Tibial nerve (tissue), 4 donors: ENCODE measurements at regions not wholly inside any gene's neighbourhood (a gene's known extent, or its start where the extent isn't known, plus 50 kb on each side); places are given as distances from the start of the nearest gene placed in this dataset.

Source experiments
- DNase-seq, 2 donors: peaks; one replicate each; pipeline ENCODE4 v3.0.0-alpha.2; 2019; ENCODE audit warnings: low spot score in 2 of 2
- H3K27ac ChIP-seq, 4 donors: fragments of 200-600 bp; sonication (generic) in 3 of 4; one replicate each; pipeline ENCODE4 v1.5.1; 2017 to 2019; ENCODE audit warnings: mild to moderate bottlenecking in 1 of 4
- H3K27me3 ChIP-seq, 2 donors: fragments of 200-600 bp; sonication (generic) in 1 of 2; one replicate each; pipeline versions ENCODE4 v1.5.1 to v1.6.0; 2017 to 2019
- H3K36me3 ChIP-seq, 3 donors: fragments of 200-600 bp; sonication (generic); one replicate each; pipeline ENCODE4 v1.5.1; 2018 to 2019
- H3K4me1 ChIP-seq, 4 donors: fragments of 200-600 bp; sonication (generic) in 3 of 4; one replicate each; pipeline ENCODE4 v1.5.1; 2017 to 2019
- H3K4me3 ChIP-seq, 4 donors: fragments of 200-600 bp; sonication (generic) in 3 of 4; one replicate each; pipeline ENCODE4 v1.5.1; 2017 to 2019; ENCODE audit warnings: mild to moderate bottlenecking in 1 of 4, moderate library complexity in 1 of 4
- H3K9me3 ChIP-seq, 4 donors: fragments of 200-600 bp; sonication (generic) in 3 of 4; one replicate each; pipeline ENCODE4 v1.5.1; 2017 to 2019
- EP300 ChIP-seq, 2 donors: sonication (generic); formaldehyde crosslinking; IDR thresholded peaks; one replicate each; pipeline ENCODE4 v1.6.1; 2017; ENCODE audit warnings: antibody characterized with exemption in 2 of 2, mild to moderate bottlenecking in 1 of 2
- POLR2A ChIP-seq, 2 donors: fragments of 450-650 bp; IDR thresholded peaks; one replicate each; pipeline ENCODE4 v1.6.1; 2017; ENCODE audit warnings: antibody characterized with exemption in 2 of 2, mild to moderate bottlenecking in 2 of 2, moderate library complexity in 2 of 2
- WGBS, 2 donors: methylation state at CpG; one replicate each; pipeline ENCODE4 v1.1.5; 2018; 5-methylcytosine and 5-hydroxymethylcytosine counted together
- TF ChIP-seq, protein P1 (sequence below), 5 experiments: fragments of 200-600 bp in 3 of 5; fragments of 450-650 bp in 2 of 5; sonication (generic) in 3 of 5; IDR thresholded peaks; one replicate each; pipeline ENCODE4 v1.5.1; 2016 to 2019; ENCODE audit warnings: antibody characterized with exemption in 5 of 5, mild to moderate bottlenecking in 3 of 5, moderate library complexity in 2 of 5

DNA sequence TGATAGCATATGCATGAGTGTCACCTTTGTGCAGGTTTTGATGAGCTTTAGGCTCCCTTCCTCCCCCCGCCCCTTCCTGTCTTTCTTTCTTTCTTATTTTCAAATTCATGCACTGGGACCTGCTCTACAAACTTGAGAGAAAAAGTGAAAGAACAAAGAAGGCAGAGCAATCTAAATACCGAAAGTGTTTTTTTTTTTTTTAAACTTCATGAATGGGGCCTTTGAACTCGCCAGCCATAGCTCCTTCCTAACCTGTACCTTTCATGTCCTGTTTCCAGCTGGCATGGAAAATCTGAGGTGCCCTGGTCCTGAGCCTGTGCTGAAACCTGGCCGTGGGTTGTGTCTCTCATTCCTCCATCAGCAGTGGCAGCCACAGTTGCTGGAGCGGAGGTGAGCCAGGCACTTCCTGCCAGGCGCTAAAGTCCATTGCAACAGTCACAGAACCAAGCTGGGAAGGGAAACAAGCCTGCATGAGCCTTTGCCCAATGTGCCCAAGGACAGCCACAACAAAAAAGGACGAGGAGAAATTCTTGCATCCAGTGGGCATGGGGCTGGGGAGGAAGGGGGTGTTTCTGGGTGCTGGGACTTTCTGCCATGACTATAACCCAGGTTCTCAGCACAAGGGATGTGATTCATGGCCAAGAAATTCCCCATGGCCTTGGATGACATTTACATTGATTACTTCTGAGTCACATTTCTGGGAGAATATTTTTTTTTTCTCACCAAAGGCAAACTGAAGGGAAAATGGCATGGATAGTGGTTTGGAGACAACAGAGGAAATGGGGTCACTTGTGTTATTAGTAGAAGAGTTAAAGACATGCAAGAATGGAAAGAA, 102.7 kb downstream of the TMEM30B start:
- H3K9me3 ChIP-seq: no peaks in the 10 kb centered on the region
- no peak overlapping the region for H3K4me3 ChIP-seq
- H3K27ac ChIP-seq: peak overlapping the region in 2 of 4 donors; percentile 41 to 76
- H3K4me1 ChIP-seq: peaks cover 0 to 32% (median 7%) of the 10 kb centered on the region in 4 donors
- TF ChIP-seq EP300 (IDR thresholded peaks at IDR 0.05) (peak in 1 of 2 donors; percentile 35), POLR2A (IDR thresholded peaks at IDR 0.05) (no peak)
- WGBS, 2 donors: 57 to 62% methylated on average over 7 of the region's 7 CpGs
- no peaks in the 10 kb centered on the region for H3K36me3 ChIP-seq
- DNase-seq: no peak
- H3K27me3 ChIP-seq: no peaks in the 10 kb centered on the region

DNA sequence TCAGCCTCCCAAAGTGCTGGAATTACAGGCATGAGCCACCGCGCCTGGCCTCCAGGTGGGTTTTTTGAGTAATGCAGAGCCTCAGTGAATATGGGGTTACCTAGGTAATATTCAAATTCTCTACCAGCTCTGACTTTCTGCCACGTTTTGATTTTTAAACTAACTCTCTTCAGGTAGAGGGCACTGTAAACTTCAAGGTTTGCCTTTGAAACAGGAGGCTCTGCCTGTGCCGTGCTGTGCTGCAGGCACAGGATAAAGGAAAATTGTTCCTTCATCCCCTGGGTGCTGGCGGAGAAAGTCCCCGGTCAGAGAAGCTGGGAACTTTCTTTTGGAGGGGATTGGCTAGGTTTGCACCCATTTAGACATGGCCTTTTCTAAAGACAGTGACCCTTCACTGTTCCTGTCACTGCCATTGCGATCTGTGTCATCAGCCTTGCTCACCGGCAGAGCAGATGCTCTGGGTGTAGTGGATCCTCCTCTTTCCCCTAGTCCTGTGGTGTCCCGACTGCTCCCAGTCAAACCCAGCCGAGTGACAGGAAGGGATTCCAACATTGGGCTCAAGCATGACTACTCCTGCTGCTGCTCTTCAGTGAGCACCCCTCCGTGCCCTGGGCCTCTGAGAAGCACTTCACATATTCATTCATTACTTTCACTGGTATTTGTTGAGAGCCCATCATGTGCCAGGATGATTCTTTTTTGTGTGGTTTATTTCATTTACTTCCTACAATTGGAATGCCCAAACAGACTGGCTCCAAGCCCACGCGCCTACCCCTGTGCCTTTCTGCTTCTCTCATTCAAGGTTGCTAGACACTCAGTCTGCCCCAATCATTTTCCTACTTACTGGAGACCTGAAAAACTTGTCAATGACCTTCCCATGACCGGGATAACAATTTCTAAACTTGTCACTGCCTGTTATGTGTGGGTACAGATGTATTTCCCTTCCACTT, 103.6 kb downstream of the TMEM30B start:
- 75 to 83% methylated on average over 14 of the region's 14 CpGs for WGBS, 2 donors
- DNase-seq: no peak
- Histone ChIP-seq H3K27ac (peak overlapping the region in 2 of 4 donors; percentile 41 to 76), H3K4me3 (no peak overlapping the region), H3K27me3 (no peaks in the 10 kb centered on the region), H3K4me1 (peaks cover 0 to 28% (median 7%) of the 10 kb centered on the region in 4 donors), H3K9me3 (no peaks in the 10 kb centered on the region), H3K36me3 (no peaks in the 10 kb centered on the region)
- TF ChIP-seq, protein P1, sequence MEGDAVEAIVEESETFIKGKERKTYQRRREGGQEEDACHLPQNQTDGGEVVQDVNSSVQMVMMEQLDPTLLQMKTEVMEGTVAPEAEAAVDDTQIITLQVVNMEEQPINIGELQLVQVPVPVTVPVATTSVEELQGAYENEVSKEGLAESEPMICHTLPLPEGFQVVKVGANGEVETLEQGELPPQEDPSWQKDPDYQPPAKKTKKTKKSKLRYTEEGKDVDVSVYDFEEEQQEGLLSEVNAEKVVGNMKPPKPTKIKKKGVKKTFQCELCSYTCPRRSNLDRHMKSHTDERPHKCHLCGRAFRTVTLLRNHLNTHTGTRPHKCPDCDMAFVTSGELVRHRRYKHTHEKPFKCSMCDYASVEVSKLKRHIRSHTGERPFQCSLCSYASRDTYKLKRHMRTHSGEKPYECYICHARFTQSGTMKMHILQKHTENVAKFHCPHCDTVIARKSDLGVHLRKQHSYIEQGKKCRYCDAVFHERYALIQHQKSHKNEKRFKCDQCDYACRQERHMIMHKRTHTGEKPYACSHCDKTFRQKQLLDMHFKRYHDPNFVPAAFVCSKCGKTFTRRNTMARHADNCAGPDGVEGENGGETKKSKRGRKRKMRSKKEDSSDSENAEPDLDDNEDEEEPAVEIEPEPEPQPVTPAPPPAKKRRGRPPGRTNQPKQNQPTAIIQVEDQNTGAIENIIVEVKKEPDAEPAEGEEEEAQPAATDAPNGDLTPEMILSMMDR (IDR thresholded peaks at IDR 0.05): no peak
- TF ChIP-seq POLR2A (IDR thresholded peaks at IDR 0.05) (no peak), EP300 (IDR thresholded peaks at IDR 0.05) (no peak)

DNA sequence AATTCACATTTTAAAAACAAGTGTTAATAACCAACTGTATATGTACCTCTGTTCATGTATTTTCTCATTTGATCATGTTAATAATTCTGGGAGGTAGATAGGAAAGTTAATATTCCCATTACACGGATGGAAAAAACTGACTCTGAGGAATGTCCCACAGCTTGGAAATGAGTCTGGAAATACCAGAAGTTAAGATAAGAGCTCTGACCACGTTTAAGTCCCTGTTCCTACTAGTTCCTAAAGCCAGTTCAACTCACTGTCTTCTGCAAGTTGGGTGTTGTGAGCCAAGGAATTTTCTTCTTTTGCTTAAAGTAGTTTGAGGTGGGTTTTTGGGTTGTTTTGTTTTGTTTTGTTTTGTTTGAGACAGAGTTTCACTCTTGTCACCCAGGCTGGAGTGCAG, 104.5 kb downstream of the TMEM30B start:
- no peaks in the 10 kb centered on the region for H3K9me3 ChIP-seq
- DNase-seq: no peak
- peaks cover 0 to 33% (median 7%) of the 10 kb centered on the region in 4 donors for H3K4me1 ChIP-seq
- no peak overlapping the region for H3K4me3 ChIP-seq
- TF ChIP-seq, protein P1 (IDR thresholded peaks at IDR 0.05): no peak
- TF ChIP-seq EP300 (IDR thresholded peaks at IDR 0.05) (no peak), POLR2A (IDR thresholded peaks at IDR 0.05) (no peak)
- WGBS, 2 donors: 75 to 78% methylated on average over 2 of the region's 2 CpGs
- no peaks in the 10 kb centered on the region for H3K27me3 ChIP-seq
- H3K36me3 ChIP-seq: no peaks in the 10 kb centered on the region
- no peak overlapping the region for H3K27ac ChIP-seq

DNA sequence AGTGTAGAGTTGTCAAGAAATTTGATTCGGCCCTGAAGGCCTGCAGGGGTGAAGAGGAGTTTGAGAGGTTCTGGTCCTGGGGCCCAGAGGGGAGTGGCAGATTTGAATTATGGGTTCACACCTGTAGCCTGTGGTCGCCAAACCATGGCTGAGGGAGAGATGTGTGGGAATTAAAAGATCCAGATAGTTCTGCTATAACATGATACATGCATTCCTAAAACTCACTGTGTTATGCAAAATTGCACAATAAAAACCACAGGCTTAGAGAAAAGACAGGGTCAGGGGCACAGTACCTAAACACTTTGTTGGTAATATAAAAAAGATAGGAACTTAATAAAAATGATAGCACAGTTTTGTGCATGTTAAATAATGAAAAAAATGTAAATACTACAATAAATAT, 106.2 kb downstream of the TMEM30B start:
- no peaks in the 10 kb centered on the region for H3K9me3 ChIP-seq
- 61 to 91% methylated on average over 2 of the region's 2 CpGs for WGBS, 2 donors

DNA sequence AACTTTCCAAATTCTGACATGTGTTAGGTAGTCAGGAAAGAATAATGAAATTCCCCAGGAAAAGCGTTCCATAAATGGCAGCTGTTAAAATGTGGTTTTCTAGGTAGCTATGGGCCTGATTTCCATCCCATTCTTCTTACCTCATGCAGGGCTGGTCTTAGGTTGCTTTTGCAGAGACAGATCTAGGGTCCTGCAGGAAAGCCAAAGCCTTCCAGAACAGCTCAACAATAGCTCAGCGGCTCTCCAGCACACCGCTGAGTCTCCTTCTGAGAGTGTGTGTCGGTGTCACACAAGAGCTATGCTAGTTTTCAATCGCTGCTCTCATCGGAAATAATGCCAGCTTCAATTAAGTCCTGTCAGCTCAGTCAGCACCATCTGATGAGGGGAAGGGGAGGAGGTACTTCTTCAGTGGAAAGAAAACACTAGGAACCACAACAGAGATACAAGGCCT, 106.7 kb downstream of the TMEM30B start:
- TF ChIP-seq, protein P1 (IDR thresholded peaks at IDR 0.05): no peak
- no peak for TF ChIP-seq EP300 (IDR thresholded peaks at IDR 0.05)
- TF ChIP-seq POLR2A (IDR thresholded peaks at IDR 0.05): no peak

More for the DNA sequence above, 106.2 kb downstream of the TMEM30B start:
- H3K36me3 ChIP-seq: no peaks in the 10 kb centered on the region
- no peak overlapping the region for H3K4me3 ChIP-seq
- no peak overlapping the region for H3K27ac ChIP-seq
- no peak for DNase-seq
- TF ChIP-seq EP300 (IDR thresholded peaks at IDR 0.05): no peak
- no peak for TF ChIP-seq POLR2A (IDR thresholded peaks at IDR 0.05)
- TF ChIP-seq, protein P1 (IDR thresholded peaks at IDR 0.05): no peak
- H3K27me3 ChIP-seq: no peaks in the 10 kb centered on the region
- peaks cover 0 to 38% (median 7%) of the 10 kb centered on the region in 4 donors for H3K4me1 ChIP-seq

More for the DNA sequence above, 106.7 kb downstream of the TMEM30B start:
- no peak for DNase-seq
- H3K27ac ChIP-seq: no peak overlapping the region
- no peak overlapping the region for H3K4me3 ChIP-seq
- WGBS, 2 donors: 66 to 81% methylated on average over 6 of the region's 6 CpGs
- H3K36me3 ChIP-seq: no peaks in the 10 kb centered on the region
- H3K27me3 ChIP-seq: no peaks in the 10 kb centered on the region
- H3K9me3 ChIP-seq: no peaks in the 10 kb centered on the region
- peaks cover 0 to 34% (median 6%) of the 10 kb centered on the region in 4 donors for H3K4me1 ChIP-seq
